ENCODE measurements at regions not wholly inside any gene's neighbourhood (a gene's known extent, or its start where the extent isn't known, plus 50 kb on each side); places are given as distances from the start of the nearest gene placed in this dataset.

- no peak for TF ChIP-seq CTCF (conservative IDR thresholded peaks at IDR 0.05 in 1 of 2, IDR thresholded peaks at IDR 0.05 in 1 of 2; ENCODE audit: extremely low read depth in 1 of 2, insufficient read depth in 1 of 2, low read depth in 1 of 2, low read length in 2 of 2)
- no peak for TF ChIP-seq EZH2 (IDR thresholded peaks at IDR 0.05; ENCODE audit: borderline replicate concordance, low read length)
These were observed 258.5 kb downstream of the CRLF2 start for GRCh38 chrX:953879-954482.

All from mammary epithelial cell (primary cell).